ENCODE measurements at regions not wholly inside any gene's neighbourhood (a gene's known extent, or its start where the extent isn't known, plus 50 kb on each side); places are given as distances from the start of the nearest gene placed in this dataset.

DNA sequence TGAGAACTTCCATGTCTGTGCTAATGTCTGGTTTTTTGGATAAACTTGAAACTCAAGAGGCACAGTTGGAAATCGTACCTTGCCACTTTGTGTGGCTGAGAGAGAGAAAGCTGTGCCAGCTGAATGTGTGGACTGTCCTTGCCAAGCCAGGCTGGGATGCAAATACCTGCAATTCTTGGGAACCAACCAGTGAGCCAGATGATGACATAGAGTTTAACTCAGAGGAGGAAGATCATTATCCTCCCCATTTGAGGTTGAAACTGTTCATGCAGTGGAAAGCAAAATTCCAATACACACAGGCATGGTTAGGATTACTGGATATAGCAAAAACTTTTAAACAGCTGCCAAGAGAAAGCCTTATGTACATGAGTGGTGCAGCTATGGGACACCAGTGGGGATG, 451.4 kb upstream of the NPAP1 start:
- TF ChIP-seq CTCF (IDR thresholded peaks at IDR 0.05; ENCODE audit: low read depth, low read length) (no peak), EZH2phosphoT487 (IDR thresholded peaks at IDR 0.05; ENCODE audit: low read depth) (no peak)
